HG02943 (cell line): ENCODE measurements at regions not wholly inside any gene's neighbourhood (a gene's known extent, or its start where the extent isn't known, plus 50 kb on each side); places are given as distances from the start of the nearest gene placed in this dataset.
"Not testable (repeated sequence)": the region's sequence is repeated elsewhere in the genome, so short reads cannot be mapped to it uniquely, and the experiment has no call there.

ENCODE experiments used
- ATAC-seq: cut with Tn5 transposase; IDR thresholded peaks from one replicate; pipeline ENCODE4 v1.9.1; 2021; ENCODE audit warnings: mild to moderate bottlenecking, low read depth, moderate library complexity; ENCODE audit not compliant: unreplicated experiment

GRCh38 chr5:96483878-96484277 lies 50.8 kb upstream of the PCSK1 start:
- no peak for ATAC-seq

GRCh38 chr5:96487859-96488258 lies 54.8 kb upstream of the PCSK1 start:
- ATAC-seq, result no peak

DNA sequence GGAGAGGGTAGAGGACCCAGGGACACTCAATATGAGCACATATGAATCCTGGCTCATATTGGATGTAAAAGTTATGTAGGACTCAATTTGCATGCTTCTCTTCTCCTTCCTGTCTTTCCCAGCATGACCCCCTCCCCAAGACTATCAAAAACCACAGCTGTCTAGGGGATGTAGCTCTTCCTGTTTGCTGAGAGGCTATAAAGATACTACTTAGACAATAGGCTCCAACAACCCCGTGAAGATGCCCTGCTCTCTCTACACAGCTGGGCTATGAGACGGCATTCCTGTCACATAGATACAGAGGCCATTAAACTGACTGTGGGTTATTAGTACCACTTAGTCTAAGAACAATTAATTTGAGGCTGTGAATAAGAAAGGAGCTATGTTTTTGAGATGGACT lies 56.5 kb upstream of the PCSK1 start:
- ATAC-seq, result no peak

DNA sequence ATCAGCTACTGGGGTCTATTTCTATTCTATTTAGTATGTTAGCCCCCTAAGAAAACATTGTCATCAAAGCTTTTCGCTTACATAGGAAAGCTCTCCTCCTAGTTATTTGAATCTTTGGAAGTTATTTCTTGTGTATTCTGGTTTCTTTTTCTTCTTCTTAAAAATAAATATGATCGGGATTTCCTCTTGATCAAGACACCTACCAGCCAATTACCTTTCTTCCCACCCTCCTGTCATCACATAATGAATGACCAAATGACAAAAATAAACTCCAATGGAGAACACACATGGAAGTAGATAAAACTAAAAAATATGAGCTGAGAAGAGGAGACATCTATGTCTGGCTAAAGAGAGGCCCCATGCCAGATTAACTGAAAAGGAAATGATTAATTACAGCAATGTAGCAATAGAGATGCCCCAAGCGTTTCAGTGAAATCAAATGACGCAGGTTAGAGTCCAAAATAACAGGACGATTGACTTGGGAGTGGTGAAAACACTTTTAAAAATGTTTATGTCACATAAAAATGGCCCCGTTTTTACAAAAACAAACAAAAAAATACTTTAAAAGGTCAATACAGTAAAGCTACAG lies 59.5 kb upstream of the PCSK1 start:
- no peak for ATAC-seq

GRCh38 chr5:96493219-96493790 lies 60.3 kb upstream of the PCSK1 start:
- no peak for ATAC-seq

GRCh38 chr5:96495412-96495811 lies 62.4 kb upstream of the PCSK1 start:
- not testable (repeated sequence) for ATAC-seq

DNA sequence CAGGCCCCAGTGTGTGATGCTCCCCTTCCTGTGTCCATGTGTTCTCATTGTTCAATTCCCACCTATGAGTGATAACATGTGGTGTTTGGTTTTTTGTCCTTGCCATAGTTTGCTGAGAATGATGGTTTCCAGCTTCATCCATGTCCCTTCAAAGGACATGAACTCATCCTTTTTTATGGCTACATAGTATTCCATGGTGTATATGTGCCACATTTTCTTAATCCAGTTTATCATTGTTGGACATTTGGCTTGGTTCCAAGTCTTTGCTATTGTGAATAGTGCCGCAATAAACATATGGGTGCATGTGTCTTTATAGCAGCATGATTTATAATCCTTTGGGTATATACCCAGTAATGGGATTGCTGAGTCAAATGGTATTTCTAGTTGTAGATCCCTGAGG lies 64.0 kb upstream of the PCSK1 start:
- ATAC-seq, result not testable (repeated sequence)

GRCh38 chr5:96499753-96500345 lies 66.8 kb upstream of the PCSK1 start:
- ATAC-seq, result no peak

- ATAC-seq, result no peak
Measured at GRCh38 chr5:96501991-96502646, 69.1 kb upstream of the PCSK1 start.

DNA sequence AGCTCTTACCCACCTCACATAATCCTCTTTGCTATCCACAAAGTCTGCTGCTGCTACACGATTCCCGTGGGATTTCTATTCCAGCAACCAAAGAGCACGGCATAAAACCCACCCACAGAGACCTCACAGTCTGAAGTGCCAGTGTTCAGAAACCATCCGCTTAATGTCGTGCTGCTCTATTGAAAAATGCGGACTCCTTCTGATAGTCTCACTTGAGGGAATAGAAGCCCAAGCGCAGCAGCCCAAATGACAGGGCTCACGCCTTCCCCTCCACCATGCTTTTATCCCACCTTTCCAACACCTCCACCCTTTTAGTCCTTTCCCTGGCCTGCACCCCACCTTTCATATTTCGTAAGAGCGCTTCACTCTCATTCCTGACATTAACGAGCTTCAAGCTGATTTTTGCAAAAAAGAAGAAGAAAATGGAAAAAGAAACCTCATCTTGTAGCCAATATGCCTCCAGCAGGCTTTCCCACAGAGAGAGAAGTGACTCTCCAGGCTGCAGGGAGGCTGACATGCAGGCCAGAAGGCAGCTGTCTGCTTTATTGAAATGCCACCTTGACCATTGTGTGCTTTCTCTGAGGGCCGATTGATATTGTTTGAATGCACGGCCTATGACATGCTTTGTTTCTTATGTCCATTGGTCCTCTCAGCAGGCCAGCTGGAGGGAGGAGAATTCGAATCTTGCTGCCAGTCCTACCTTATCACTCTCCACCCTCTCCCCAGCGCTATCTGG lies 70.6 kb upstream of the PCSK1 start:
- ATAC-seq, result no peak

DNA sequence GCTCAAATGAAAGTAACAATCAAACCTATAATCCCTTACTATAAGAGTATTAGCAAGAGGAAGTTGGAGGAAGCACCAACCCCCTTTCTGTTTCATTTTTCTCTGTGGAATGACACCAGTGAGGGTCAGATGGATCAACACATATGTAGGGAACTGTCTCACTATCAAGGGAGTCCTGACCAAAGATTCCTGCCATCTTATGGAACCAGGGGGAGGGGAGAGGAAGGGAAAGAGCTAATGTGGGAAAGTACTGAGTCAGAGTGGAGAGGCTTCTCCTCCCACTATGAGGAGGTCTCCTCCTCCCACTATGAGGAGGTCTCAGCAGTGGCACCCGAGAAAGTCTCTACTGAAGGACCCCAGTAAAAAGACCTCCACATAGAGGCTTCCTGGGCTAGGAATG lies 73.3 kb upstream of the PCSK1 start:
- ATAC-seq, result no peak

DNA sequence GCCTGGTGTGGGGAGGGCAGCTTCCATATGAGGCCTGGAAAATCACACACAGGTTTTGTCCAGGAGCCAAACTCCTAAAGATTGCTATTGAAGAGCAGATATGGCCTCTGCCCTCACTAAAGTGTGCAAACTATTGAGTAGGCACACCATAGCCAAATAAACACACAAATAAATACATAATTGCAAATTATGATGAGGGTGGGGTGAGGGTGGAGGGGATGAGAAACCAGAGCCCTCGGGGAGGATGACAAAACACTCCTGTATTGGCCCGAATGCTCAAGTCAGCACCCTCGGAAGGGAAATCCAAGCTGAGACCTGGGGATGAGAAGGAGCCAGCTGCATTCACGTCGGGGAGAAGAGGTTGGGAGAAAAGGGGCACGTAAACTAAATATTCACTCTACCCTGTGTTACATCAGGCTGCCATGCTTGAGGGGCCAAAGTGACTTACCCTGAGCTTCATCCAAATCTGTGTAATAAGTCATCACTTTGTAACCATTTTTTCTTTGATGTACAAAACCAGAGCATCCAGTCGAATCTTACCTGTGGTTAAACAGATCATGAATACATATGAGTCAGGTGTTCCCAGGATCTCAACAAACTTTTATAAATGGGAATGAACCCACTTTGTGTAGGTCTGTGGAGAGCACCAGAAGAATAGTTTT lies 73.9 kb upstream of the PCSK1 start:
- ATAC-seq, result no peak

GRCh38 chr5:96509316-96509715 lies 76.3 kb upstream of the PCSK1 start:
- no peak for ATAC-seq

DNA sequence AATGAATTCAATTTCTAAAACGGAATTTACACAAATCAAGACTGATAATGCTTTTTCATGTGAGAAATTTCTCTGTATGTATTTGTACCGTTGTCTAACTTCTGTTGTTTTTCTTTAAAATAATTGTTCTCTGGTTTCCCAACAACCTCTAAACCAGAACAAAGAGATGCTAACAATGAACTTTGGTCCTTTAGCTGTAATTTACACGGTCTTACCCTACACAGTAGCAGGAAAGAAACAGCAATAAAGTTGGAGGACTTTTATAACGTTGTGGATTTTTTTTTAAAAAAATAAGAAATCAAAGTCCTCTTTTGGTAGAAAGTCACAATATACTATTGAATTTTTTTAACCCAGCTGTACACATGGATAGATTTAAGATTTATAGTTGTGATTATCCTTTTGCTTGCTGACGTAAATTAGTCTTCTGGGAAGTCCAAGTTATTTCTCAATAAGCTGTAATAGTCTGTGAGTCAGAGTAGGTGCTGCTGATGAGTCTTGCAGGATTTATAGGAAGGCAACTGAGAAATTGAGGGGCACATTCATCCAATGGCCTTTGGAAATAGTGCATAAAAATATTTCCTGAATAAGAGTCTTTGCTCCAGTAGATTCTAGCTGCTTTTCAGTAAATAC lies 76.8 kb upstream of the PCSK1 start:
- ATAC-seq, result no peak

DNA sequence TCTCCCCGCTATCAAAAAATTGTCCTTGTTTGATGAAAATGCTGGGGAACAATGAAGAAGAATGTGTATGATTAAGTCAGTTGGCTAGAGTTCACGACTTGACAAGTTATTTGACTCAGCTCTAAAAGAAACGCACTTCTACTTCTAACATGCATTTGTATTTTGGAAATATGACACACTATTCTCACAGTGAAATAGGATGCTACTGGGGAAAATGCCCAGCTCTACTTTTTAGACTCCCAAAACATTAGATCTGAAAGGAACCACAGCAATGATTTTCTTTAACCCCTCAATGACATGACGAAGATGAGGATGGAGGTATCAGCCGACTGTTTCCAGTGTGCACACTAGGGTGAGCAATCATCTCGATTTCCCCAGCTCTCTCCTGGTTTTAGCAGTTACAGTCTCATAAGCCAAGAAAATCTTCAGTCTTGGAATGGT lies 83.6 kb upstream of the PCSK1 start:
- ATAC-seq, result no peak

GRCh38 chr5:96517295-96517694 lies 84.2 kb upstream of the PCSK1 start:
- ATAC-seq, result no peak

- no peak for ATAC-seq
Measured at GRCh38 chr5:96520345-96520744, 87.3 kb upstream of the PCSK1 start.

DNA sequence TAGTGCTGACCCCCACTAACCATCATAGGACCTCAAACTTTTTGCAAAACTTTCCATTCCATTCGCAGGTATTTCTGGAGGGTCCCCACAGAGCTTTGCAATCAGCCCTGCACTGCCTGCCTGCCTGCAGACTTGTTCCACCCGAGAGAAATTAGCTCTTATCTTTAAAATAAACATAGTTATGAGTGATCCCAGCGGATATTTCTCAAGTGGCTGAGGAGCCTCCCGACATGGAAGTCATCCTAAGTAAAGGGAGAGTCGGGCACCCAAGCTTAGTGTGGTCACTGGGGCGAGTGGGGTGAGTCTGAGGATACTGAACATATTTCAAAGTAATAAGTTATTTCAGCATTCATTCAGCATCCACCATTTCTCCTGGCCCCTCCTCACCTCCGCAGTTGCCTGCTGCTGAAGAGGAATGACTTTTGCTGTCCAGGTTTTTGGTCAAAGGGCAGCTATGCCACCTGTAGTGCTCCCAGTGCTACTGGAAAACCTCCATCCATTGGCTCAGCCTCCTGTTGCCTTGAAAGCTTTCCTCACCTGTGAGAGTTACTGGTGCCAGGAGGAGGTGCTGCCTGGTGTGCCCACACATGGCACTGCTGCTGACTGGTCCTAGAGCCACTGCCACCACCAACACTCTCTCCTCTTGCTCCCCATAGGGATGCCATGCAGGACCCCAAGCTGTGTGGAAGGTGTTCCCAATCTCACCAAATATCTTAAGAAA lies 89.7 kb upstream of the PCSK1 start:
- no peak for ATAC-seq
